Ishikawa (cell line): ENCODE measurements at regions not wholly inside any gene's neighbourhood (a gene's known extent, or its start where the extent isn't known, plus 50 kb on each side); places are given as distances from the start of the nearest gene placed in this dataset.

Experiments used
- CEBPB ChIP-seq: IDR thresholded peaks from 2 replicates; pipeline ENCODE4 v1.6.1; 2012
- CREB1 ChIP-seq: IDR thresholded peaks from 2 replicates; pipeline ENCODE4 v1.6.1; 2012; ENCODE audit warnings: low read depth
- EGR1 ChIP-seq: IDR thresholded peaks from 2 replicates; pipeline ENCODE4 v1.6.1; 2012
- EP300 ChIP-seq: IDR thresholded peaks from 2 replicates; pipeline ENCODE4 v1.6.1; 2012; ENCODE audit warnings: borderline replicate concordance
- FOXM1 ChIP-seq: IDR thresholded peaks from 2 replicates; pipeline ENCODE4 v1.6.1; 2012; ENCODE audit warnings: low read depth, borderline replicate concordance
- MAX ChIP-seq: IDR thresholded peaks from 2 replicates; pipeline ENCODE4 v1.6.1; 2012
- NFIC ChIP-seq: IDR thresholded peaks from 2 replicates; pipeline ENCODE4 v1.6.1; 2012
- RAD21 ChIP-seq: IDR thresholded peaks from 2 replicates; pipeline ENCODE4 v1.6.1; 2012; ENCODE audit warnings: low read depth
- REST ChIP-seq: IDR thresholded peaks from 2 replicates; pipeline ENCODE4 v1.6.1; 2012; ENCODE audit warnings: low read depth, mild to moderate bottlenecking
- TAF1 ChIP-seq: IDR thresholded peaks from 2 replicates; pipeline ENCODE4 v1.6.1; 2012; ENCODE audit warnings: low read depth, mild to moderate bottlenecking
- TCF12 ChIP-seq: IDR thresholded peaks from 2 replicates; pipeline ENCODE4 v1.6.1; 2012; ENCODE audit warnings: low read depth
- TEAD4 ChIP-seq: IDR thresholded peaks from 2 replicates; pipeline ENCODE4 v1.6.1; 2012
- USF1 ChIP-seq: IDR thresholded peaks from 2 replicates; pipeline ENCODE4 v1.6.1; 2012
- YY1 ChIP-seq: IDR thresholded peaks from 2 replicates; pipeline ENCODE4 v1.6.1; 2012; ENCODE audit warnings: low read depth
- ZBTB7A ChIP-seq: IDR thresholded peaks from 2 replicates; pipeline ENCODE4 v1.6.1; 2012; ENCODE audit warnings: low read depth

GRCh38 chr12:31845613-31846322 is 113.4 kb upstream of the RESF1 start:
- no peak for TF ChIP-seq TCF12
- TF ChIP-seq TEAD4: no peak
- TF ChIP-seq EGR1: no peak
- no peak for TF ChIP-seq CEBPB
- TF ChIP-seq EP300: no peak
- TF ChIP-seq MAX: no peak
- TF ChIP-seq YY1: no peak
- TF ChIP-seq RAD21: no peak
- no peak for TF ChIP-seq CREB1
- TF ChIP-seq NFIC: no peak
- no peak for TF ChIP-seq REST
- no peak for TF ChIP-seq TAF1
- TF ChIP-seq USF1: no peak
- no peak for TF ChIP-seq ZBTB7A
- TF ChIP-seq FOXM1: no peak

- TF ChIP-seq USF1: no peak
Measured at GRCh38 chr12:31843398-31844095, 114.7 kb upstream of the AMN1 start.

GRCh38 chr12:31837913-31838312 is 109.1 kb upstream of the AMN1 start:
- TF ChIP-seq CEBPB: no peak
- TF ChIP-seq YY1: no peak
- TF ChIP-seq TCF12: no peak
- no peak for TF ChIP-seq CREB1

- TF ChIP-seq RAD21: no peak
- TF ChIP-seq YY1: no peak
- TF ChIP-seq NFIC: no peak
Measured at GRCh38 chr12:31835276-31835882, 106.6 kb upstream of the AMN1 start.

GRCh38 chr12:31834150-31834549 is 105.3 kb upstream of the AMN1 start:
- no peak for TF ChIP-seq EGR1
- TF ChIP-seq EP300: no peak
- TF ChIP-seq TEAD4: no peak
- TF ChIP-seq REST: no peak
- TF ChIP-seq YY1: no peak
- no peak for TF ChIP-seq NFIC
- no peak for TF ChIP-seq USF1
